Activated naive CD4-positive, alpha-beta T cell treated with anti-CD3 and anti-CD28 coated beads, Interleukin-2, amount 50 U/mL, for 72 hours (primary cell): ENCODE measurements at regions not wholly inside any gene's neighbourhood (a gene's known extent, or its start where the extent isn't known, plus 50 kb on each side); places are given as distances from the start of the nearest gene placed in this dataset.

ENCODE experiments used
- ATAC-seq, 2 donors: fragments of 150-1000 bp; cut with Tn5 transposase; 2 replicates each; pipeline ENCODE4 v1.10.0; 2021; ENCODE audit warnings: mild to moderate bottlenecking in 2 of 2, moderate library complexity in 2 of 2
- DNase-seq, 2 donors: peaks; one replicate each; pipeline ENCODE4 v3.0.0; 2021 to 2022; ENCODE audit warnings: low spot score in 2 of 2
- H3K27ac Mint-ChIP-seq, 2 donors: one replicate each; pipeline ENCODE4 v1.8.0; 2022; ENCODE audit warnings: mild to moderate bottlenecking in 2 of 2, mixed read lengths in 2 of 2
- H3K36me3 Mint-ChIP-seq, 2 donors: one replicate each; pipeline ENCODE4 v1.8.0; 2022; ENCODE audit warnings: mixed read lengths in 2 of 2
- H3K9me3 Mint-ChIP-seq, 2 donors: one replicate each; pipeline ENCODE4 v1.8.0; 2022; ENCODE audit warnings: mixed read lengths in 2 of 2

GRCh38 chr1:185681034-185681633 lies 53.1 kb upstream of the HMCN1 start:
- Mint-ChIP-seq H3K9me3 (no peaks in the 10 kb centered on the region), H3K36me3 (no peaks in the 10 kb centered on the region), H3K27ac (no peak overlapping the region)
- peak; percentile 63 for ATAC-seq
- no peak for DNase-seq

- Mint-ChIP-seq H3K36me3 (no peaks in the 10 kb centered on the region), H3K9me3 (no peaks in the 10 kb centered on the region), H3K27ac (peak overlapping the region; percentile 25 to 81)
- DNase-seq (no peak), ATAC-seq (peak; percentile 31 to 50)
Measured at GRCh38 chr1:185680453-185680852, 53.7 kb upstream of the HMCN1 start.

- no peak for ATAC-seq
- Mint-ChIP-seq H3K36me3 (no peaks in the 10 kb centered on the region), H3K27ac (no peak overlapping the region)
Measured at GRCh38 chr1:185679220-185679619, 55.0 kb upstream of the HMCN1 start.

DNA sequence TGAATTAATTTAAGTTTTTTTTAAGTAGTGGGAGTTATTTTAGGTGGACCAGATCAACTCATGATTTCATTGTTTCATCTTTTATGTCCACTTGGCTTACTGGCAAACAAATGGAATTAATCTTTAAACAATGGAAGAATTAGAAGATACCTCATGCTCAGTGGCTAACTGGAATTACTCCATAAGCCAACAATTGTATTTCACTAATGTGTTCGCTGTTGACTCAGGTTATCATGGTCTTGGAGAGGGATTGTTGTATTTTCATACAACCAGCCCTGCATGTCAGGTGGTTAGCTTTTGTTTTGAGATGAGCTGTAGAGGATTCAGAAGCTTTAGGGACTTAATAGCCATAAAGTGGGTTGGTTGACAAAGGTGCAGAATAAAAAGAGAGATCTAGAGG lies 57.2 kb upstream of the HMCN1 start:
- H3K27ac Mint-ChIP-seq: no peak overlapping the region
- DNase-seq: no peak
- peaks cover 4 to 6% of the 10 kb centered on the region in 2 donors for H3K36me3 Mint-ChIP-seq
- no peak for ATAC-seq
- H3K9me3 Mint-ChIP-seq: peaks cover 3 to 6% of the 10 kb centered on the region in 2 donors

More at GRCh38 chr1:185679220-185679619, 55.0 kb upstream of the HMCN1 start:
- no peak for DNase-seq
- H3K9me3 Mint-ChIP-seq: no peaks in the 10 kb centered on the region

DNA sequence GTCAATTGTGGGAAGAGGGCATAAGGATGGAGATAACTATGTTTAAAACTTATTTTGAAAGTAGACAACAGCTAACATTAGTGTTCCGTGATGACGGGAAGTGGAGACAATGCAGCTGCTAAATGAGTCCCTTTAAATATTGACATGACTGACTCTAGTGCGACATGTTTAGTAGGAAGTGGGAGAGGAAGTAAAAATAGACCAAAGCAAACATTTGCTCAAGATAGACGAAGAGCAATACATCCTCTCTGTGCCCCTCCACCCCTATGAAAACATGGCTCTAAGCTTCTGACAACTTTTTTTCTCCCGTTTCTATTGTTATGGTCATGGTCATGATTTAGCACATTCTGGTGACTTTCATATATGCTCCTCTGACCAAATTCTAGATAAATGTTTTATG lies 60.0 kb upstream of the HMCN1 start:
- Mint-ChIP-seq H3K27ac (no peak overlapping the region), H3K9me3 (peaks cover 3 to 6% of the 10 kb centered on the region in 2 donors), H3K36me3 (peaks cover 4 to 6% of the 10 kb centered on the region in 2 donors)
- ATAC-seq: peak; percentile 30 to 33
- DNase-seq: no peak

DNA sequence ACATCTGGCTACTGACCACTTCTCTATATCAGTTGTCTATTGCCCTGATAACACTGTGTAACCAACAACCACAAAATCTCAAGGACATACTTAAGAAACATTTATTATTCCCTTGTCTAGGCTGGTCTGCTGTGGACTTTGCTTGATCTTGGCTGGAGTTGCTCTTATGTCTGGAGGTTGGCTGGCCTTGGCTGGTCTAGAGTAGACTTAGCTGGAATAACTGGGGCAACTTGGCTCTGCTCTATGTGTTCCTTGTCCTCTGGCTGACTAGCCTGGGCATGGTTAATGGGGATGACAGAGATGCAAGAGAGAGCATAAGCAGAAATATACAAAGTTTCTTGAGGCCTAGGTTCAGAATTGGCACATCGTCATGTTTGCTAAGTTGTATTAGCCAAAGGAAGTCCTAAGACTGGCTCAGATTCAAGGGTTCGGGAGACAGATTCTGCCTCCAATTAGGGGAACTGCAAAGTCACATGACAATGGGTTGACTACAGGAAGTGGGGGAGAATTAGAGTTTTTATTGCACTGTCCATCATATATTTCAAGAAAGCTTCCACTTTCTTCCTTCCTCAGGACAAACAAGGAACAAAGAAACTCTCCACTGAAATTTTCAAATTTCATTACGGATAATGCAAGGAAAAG lies 61.4 kb upstream of the HMCN1 start:
- H3K27ac Mint-ChIP-seq: no peak overlapping the region
- ATAC-seq: no peak
- DNase-seq: no peak

GRCh38 chr1:185670187-185670627 lies 64.0 kb upstream of the HMCN1 start:
- peaks cover 3 to 6% of the 10 kb centered on the region in 2 donors for H3K9me3 Mint-ChIP-seq
- H3K36me3 Mint-ChIP-seq: peaks cover 4 to 8% of the 10 kb centered on the region in 2 donors
- H3K27ac Mint-ChIP-seq: no peak overlapping the region
- ATAC-seq (peak in 1 of 2 donors; percentile 78), DNase-seq (peak in 1 of 2 donors; percentile 37)

More for the DNA sequence above, 61.4 kb upstream of the HMCN1 start:
- Mint-ChIP-seq H3K36me3 (peaks cover 4 to 6% of the 10 kb centered on the region in 2 donors), H3K9me3 (peaks cover 3 to 6% of the 10 kb centered on the region in 2 donors)

- H3K9me3 Mint-ChIP-seq: peaks cover 0 to 2% of the 10 kb centered on the region in 2 donors
- no peak overlapping the region for H3K27ac Mint-ChIP-seq
- no peak for ATAC-seq
- no peak for DNase-seq
- H3K36me3 Mint-ChIP-seq: peaks cover 1 to 7% of the 10 kb centered on the region in 2 donors
Measured at GRCh38 chr1:185668013-185668412, 66.2 kb upstream of the HMCN1 start.

GRCh38 chr1:185666582-185666981 lies 67.6 kb upstream of the HMCN1 start:
- no peaks in the 10 kb centered on the region for H3K9me3 Mint-ChIP-seq
- ATAC-seq (no peak), DNase-seq (no peak)
- no peak overlapping the region for H3K27ac Mint-ChIP-seq
- peaks cover 0 to 6% of the 10 kb centered on the region in 2 donors for H3K36me3 Mint-ChIP-seq

- Mint-ChIP-seq H3K36me3 (peaks cover 0 to 6% of the 10 kb centered on the region in 2 donors), H3K9me3 (no peaks in the 10 kb centered on the region), H3K27ac (no peak overlapping the region)
- no peak for DNase-seq
- ATAC-seq: peak in 1 of 2 donors; percentile 88
Measured at GRCh38 chr1:185663771-185664296, 70.4 kb upstream of the HMCN1 start.

DNA sequence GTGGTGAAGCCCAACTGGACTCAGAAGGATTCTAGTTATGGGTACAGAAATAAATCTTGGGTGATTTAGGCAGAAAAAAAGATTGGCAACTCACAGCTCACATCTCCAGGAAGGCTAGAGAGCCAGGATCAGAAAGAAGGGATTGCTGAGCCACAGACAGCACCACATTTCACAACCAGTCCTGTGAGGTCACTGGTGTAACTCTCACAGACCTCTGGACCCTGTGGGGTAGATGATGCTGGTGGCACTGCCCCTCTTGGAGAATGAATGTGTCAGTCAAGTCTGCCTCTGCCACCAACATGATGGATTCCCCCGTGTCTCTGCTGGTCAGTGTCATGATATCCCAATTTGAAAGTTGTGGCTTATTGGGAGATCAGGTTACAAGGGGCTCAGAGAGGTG lies 70.9 kb upstream of the HMCN1 start:
- peaks cover 0 to 4% of the 10 kb centered on the region in 2 donors for H3K9me3 Mint-ChIP-seq
- no peak overlapping the region for H3K27ac Mint-ChIP-seq
- ATAC-seq (no peak), DNase-seq (no peak)
- peaks cover 0 to 6% of the 10 kb centered on the region in 2 donors for H3K36me3 Mint-ChIP-seq

DNA sequence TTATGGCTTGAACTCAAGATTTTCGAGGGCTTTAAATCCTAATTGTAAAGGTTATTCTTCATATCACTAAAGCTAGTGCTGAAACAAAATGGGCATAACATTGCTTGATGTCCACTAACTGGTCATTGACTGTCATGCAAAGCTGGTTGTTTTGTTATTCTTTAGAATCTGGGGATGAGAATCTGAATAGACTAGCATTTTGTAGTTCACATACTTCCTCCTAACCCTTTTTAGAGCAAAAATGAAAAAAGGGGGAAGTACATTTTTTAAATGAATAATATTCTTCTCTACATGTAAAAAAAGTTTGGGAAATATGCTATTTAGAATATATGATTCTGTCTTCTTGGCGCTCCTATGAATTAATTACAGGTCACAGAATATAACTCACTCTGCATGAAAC lies 72.2 kb upstream of the HMCN1 start:
- ATAC-seq (no peak), DNase-seq (no peak)
- Mint-ChIP-seq H3K36me3 (peaks cover 0 to 6% of the 10 kb centered on the region in 2 donors), H3K9me3 (peaks cover 3 to 10% of the 10 kb centered on the region in 2 donors), H3K27ac (no peak overlapping the region)

- H3K9me3 Mint-ChIP-seq: peaks cover 3 to 10% of the 10 kb centered on the region in 2 donors
- ATAC-seq: no peak
- no peak for DNase-seq
- H3K36me3 Mint-ChIP-seq: no peaks in the 10 kb centered on the region
- no peak overlapping the region for H3K27ac Mint-ChIP-seq
Measured at GRCh38 chr1:185656663-185657062, 77.5 kb upstream of the HMCN1 start.

DNA sequence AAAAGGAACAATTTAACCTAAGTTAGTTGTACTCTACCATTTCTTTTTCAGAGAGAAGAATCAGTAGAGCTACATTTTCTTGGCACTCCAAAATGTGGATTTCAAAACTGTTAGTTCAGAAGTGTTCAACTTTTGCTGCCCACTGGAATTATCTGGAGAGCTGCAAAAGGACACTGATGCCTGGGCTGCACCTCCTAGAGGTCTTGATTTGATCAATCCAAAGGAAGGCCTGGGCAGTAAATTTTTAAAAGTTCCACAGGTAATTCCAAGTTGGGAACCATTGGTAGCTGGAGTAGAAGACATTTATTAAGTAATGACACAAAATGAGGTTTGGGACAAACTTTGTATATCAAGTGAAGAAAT lies 79.3 kb upstream of the HMCN1 start:
- peaks cover 3 to 11% of the 10 kb centered on the region in 2 donors for H3K9me3 Mint-ChIP-seq
- no peak for ATAC-seq
- H3K27ac Mint-ChIP-seq: no peak overlapping the region

DNA sequence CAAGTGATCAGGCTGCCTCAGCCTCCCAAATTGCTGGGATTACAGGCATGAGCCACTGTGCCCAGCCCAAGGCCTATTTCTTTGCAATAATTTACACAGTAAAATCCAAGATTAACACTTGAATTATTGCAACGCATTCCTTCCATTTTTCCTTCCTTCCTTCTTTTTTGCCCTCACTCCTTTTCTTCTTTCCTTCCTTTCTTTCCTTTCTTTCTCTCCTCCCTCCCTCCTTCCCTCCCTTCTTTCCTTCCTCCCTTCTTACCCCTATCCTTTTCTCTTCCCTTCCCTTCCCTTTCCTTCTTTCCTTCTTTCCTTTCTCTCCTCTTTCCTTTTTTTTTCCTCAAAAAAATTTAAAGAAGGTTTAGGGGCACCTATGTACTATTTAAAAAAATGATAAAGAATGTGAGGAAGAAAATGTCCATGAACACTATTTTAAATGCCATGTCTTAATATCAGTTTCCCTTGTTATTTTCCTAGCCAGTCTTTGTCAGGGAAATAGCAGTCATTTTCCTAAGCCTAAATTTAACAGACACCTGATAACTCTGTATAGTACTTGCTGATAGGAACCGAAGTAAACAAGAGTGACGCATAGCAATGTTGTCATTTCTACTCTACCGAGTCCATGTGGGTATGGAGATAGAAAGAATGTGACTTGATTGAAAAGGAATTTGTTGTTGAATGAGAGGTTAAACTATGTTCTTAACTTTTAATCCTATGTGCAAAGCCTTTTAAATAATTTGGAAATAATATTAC lies 79.8 kb upstream of the HMCN1 start:
- no peaks in the 10 kb centered on the region for H3K36me3 Mint-ChIP-seq
- DNase-seq: no peak
- H3K9me3 Mint-ChIP-seq: peaks cover 3 to 17% of the 10 kb centered on the region in 2 donors
- no peak overlapping the region for H3K27ac Mint-ChIP-seq
- ATAC-seq: no peak

More for the DNA sequence above, 79.3 kb upstream of the HMCN1 start:
- DNase-seq: no peak
- H3K36me3 Mint-ChIP-seq: no peaks in the 10 kb centered on the region

GRCh38 chr1:185653615-185654014 lies 80.6 kb upstream of the HMCN1 start:
- DNase-seq: no peak
- ATAC-seq: no peak
- Mint-ChIP-seq H3K9me3 (peaks cover 3 to 16% of the 10 kb centered on the region in 2 donors), H3K27ac (no peak overlapping the region), H3K36me3 (no peaks in the 10 kb centered on the region)

- no peak overlapping the region for H3K27ac Mint-ChIP-seq
- H3K9me3 Mint-ChIP-seq: peaks cover 0 to 10% of the 10 kb centered on the region in 2 donors
- no peak for DNase-seq
- peaks cover 0 to 5% of the 10 kb centered on the region in 2 donors for H3K36me3 Mint-ChIP-seq
- ATAC-seq: no peak
Measured at GRCh38 chr1:185652348-185652747, 81.8 kb upstream of the HMCN1 start.
